GM18909 (cell line): ENCODE measurements at regions not wholly inside any gene's neighbourhood (a gene's known extent, or its start where the extent isn't known, plus 50 kb on each side); places are given as distances from the start of the nearest gene placed in this dataset.
"Not testable (repeated sequence)": the region's sequence is repeated elsewhere in the genome, so short reads cannot be mapped to it uniquely, and the experiment has no call there.

Source experiments
- ATAC-seq: cut with Tn5 transposase; IDR thresholded peaks from one replicate; pipeline ENCODE4 v1.9.1; 2021; ENCODE audit warnings: mild to moderate bottlenecking; ENCODE audit not compliant: unreplicated experiment, poor library complexity

- ATAC-seq, result no peak
These were observed 656.4 kb downstream of the LTN1 start for GRCh38 chr21:28336314-28336713.

GRCh38 chr21:28334407-28334806 lies 658.3 kb downstream of the LTN1 start:
- ATAC-seq, result peak; percentile 57

- no peak for ATAC-seq
These were observed 659.0 kb downstream of the LTN1 start for GRCh38 chr21:28333578-28334075.

- ATAC-seq, result no peak
These were observed 659.9 kb downstream of the LTN1 start for GRCh38 chr21:28332796-28333195.

- no peak for ATAC-seq
These were observed 667.1 kb downstream of the LTN1 start for GRCh38 chr21:28325618-28326017.

DNA sequence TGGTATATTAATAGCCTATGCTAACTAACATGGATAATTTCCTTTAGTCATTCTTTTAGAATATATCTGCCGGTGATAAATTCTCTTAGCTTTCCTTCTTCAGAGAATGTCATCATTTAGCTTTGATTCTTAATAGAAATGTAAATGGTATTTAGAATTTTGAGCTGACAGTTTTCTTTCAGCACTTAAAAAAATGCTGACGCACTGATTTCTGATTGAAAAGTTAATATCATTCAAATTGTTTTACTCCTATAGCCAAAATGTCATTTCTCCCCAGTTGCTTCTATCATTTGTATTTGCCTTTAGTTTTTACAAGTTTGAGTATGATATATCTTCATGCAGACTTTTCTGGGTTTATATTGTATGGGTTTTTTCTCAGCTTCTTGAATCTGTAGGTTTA lies 668.0 kb downstream of the LTN1 start:
- ATAC-seq, result no peak

- no peak for ATAC-seq
These were observed 675.3 kb downstream of the LTN1 start for GRCh38 chr21:28317177-28317950.

DNA sequence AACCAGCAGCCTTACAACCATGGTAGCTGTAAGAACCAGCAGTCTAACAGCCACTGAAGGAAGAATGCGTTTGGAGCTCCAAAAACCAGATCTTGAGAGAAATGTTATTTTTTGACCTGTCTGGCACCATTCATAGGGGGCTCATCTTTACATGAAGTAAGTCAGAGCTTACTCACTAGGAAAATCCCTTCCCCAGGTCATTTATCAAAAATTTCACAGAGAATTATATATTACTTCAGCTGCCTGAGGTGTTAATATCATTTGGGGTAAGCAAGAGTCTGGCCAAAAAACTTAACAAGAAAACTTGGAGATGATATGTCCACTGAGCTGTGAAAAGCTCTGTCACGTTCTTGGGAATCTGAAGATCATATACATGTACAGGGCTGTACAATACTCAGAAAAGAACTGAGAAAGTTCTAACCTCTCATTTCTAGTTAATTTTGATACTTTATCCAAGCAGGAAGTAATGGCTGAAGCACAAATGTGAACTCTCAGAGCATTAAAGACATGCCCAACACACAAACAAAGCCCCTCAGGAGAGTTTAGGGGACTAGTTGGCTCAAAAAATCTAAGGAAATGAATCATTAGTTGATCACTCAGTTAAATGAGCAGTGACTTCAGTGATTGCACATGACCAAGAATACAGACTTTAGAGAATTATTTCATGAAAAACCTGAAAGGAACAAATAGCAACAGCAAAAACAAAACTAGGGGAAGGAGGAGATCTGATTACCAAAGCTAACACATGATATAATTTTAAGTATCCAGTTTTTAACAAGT lies 681.1 kb downstream of the LTN1 start:
- no peak for ATAC-seq

DNA sequence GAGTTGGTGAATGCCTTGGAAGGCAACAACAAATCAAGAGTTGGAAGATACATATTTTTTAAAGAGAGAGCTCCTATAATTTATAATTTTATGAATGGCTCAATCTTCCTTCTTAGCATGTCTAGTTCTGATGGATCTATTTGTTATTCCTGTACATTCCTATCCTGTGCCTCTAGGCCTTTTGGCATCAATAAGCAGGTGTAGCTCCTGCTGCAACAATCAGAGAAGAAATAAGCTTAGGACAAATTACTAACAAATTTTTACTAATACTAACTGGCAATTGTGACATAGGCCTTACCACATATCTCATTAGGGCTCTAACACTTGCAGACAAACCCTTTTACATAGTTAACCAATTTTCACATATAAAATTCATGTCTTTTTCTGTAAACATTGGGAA lies 682.0 kb downstream of the LTN1 start:
- no peak for ATAC-seq

DNA sequence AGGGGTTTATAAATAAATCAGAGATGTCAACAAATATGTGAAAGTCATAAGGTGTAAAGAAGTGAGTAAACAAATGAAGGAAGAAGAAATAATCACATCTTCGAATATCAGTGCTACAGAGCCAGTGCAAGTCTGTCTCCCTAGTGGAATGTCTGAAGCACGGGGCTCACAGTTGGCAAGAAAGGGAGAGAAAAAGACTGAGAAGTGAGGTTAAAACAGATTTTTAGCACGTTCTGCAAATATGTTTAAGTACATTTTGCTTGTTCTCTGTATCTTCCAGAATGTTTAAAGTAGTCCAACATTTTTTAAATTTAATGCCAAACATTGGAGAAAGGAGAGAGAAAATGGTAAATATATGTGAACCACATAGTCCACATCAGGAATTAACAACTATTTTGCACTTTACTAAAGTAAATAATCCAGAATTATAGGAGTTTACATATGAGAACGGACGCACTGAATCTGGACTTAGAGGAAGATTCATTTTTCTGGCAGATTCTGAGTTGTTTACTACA lies 682.4 kb downstream of the LTN1 start:
- no peak for ATAC-seq

GRCh38 chr21:28309596-28309995 lies 683.1 kb downstream of the LTN1 start:
- no peak for ATAC-seq

- ATAC-seq, result no peak
These were observed 684.2 kb downstream of the LTN1 start for GRCh38 chr21:28308516-28308915.

GRCh38 chr21:28299946-28300345 lies 692.7 kb downstream of the LTN1 start:
- no peak for ATAC-seq

GRCh38 chr21:28298251-28298672 lies 694.4 kb downstream of the LTN1 start:
- no peak for ATAC-seq

DNA sequence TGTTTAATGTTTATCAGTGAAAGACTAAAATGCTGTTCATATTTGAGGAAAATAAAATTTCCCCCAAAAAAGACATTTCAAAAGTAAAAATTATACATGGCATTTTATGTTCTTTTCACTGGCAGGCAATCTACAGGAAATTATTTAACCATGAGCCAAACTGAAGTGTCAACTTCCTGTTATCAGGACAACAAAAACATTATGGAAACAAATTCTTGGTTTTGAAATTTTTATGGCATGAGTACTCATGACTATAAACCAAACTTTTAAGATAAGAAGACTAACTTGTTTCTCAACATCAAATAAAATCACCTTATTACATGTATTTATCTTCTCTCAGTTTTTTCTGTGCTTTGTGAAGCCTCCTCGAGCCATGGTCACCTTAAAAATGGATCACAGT lies 698.6 kb downstream of the LTN1 start:
- no peak for ATAC-seq

DNA sequence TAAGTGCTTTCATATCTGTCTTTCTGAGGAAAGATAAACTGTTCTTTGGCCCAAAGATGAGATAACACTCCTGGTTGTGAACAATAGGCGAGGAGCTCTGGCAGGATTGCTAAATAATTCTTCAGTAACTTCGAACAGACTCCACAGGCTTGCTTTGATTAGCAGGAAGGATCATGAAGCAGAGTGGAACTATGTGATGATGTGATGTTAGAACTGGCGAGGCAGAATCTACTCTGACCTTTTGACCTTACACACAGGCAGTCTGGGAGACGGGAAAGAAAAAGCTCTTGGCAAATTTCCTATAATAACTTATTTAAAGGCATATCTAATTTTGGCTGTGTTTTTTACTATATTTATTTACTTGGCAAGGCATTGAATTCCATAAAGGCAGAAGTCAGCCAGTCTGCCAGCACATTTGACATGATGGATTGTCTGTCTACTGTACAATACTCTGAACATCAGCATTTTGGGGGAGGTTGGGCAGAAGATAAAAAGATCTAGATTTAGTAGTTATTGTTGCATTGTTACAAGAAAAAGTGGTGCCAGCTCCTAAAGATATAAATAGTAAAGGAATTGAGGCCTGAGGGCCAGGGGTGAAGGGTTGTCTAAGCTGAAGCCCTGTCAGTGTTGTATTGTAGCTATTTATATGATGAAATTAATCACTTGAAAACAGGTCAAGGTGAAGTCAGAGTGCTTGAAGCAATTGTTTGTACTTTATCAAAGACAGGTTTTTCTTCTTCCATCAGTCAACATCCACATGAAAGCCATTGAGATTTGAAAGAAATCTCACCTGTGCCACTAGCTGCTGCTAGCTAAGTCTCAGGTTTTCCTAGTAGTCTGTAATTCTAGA lies 708.8 kb downstream of the LTN1 start:
- ATAC-seq, result no peak

DNA sequence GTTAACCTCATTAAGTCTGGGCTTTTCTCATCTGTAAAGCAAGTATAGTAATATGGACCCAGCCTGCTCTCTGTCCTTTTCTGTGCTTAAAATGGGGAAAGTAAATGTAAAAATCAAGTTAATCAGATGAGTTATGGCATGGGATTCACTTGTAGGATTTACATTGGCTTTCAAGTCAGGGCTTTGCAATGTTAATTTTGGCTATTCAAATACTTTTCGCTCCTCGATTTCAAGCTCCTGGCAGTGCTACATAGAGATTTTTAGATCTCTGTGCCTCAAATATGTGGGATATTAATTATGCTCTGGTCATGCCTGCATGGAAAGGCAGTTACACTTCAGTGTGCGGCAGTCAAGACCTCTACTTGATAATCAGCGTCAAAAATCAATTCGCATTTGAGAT lies 709.8 kb downstream of the LTN1 start:
- no peak for ATAC-seq

GRCh38 chr21:28281357-28281756 lies 711.3 kb downstream of the LTN1 start:
- ATAC-seq, result not testable (repeated sequence)

DNA sequence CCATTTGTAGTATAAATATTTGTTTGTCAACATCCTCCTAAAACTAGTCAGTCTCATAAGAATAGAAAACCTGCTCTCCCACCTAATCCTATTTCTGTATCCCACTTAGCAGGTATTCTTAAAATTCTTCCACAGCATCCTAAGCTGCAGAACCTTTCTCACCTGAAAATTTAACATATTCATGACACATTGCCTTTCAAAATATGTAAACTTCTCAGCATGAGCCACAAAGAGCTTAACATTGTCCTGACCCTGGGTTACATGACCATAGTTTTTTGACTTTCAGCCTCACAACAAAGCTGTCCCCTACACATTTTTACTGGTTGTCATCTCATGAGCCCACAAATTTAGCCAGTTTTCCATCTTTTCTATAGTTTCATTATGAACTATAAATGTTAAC lies 712.1 kb downstream of the LTN1 start:
- ATAC-seq, result no peak

DNA sequence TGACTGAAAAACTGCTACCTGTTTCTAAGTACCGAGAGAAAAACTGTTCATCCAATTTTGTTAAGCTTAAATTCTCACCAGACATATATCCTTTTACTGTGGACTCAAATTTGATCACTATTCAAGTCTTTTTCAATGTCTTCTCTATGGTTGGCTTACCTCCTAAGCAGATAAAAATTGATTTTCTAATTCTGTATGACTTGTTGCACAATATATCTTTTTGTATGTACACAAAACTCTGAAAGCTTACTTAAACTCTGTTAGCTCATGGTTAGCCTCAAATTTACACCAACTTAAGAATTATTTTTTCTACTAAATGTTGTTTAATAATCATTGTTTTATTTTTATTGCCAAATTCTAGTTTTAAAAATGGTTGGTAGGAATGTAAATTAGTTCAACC lies 715.4 kb downstream of the LTN1 start:
- no peak for ATAC-seq
